ENCODE measurements at regions not wholly inside any gene's neighbourhood (a gene's known extent, or its start where the extent isn't known, plus 50 kb on each side); places are given as distances from the start of the nearest gene placed in this dataset.

DNA sequence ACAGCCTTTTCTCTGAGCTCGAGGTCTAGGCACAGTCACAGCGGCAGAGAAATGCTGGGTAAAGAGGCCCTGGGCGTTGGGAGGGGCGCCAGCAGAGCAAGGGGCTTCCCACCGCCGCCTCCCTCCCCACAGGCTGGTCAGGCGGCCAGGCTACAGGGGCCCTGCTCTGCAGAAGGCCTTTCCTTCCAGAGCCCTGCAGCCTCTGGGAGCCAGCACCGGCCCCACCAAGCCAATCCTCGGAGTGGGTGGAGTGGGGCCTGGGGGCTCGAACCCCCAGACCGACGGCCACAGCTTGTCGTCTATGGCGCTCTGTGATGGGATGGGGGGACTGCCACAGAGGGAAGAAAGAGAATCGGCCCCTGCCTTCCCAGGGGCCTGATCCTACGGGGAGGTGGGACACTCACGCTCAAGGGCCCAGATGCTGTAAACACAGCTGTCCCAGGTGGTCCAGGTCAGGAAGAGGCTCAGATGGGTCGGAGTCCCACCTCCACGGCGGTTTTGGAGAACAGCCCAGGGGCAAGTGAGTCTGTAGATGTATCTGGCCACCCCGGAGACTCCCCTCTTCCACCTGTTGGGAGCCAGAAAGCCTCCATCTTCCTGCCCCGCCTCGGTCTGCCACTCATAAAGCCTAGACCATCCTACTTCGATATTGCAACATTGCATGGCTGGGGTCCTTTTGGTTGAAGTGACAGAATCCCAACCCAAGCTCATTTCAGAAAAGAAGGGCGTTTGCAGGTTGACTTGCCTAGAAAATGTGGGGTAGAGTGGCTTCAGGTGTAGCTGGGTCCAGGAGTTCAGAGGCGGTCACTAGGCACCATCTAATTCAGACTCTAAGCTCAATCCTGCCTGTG, 95.6 kb downstream of the SIK1 start:
- intact Hi-C loops (cut with DNase I; ENCODE audit: low total_unique reads): no loop called here
- Histone ChIP-seq H3K36me3 (no peaks in the 10 kb centered on the region), H3K27me3 (no peaks in the 10 kb centered on the region), H3K27ac (no peak overlapping the region), H3K4me1 (no peaks in the 10 kb centered on the region), H3K9me3 (no peaks in the 10 kb centered on the region), H3K4me3 (no peak overlapping the region)
- TF ChIP-seq, protein P1, sequence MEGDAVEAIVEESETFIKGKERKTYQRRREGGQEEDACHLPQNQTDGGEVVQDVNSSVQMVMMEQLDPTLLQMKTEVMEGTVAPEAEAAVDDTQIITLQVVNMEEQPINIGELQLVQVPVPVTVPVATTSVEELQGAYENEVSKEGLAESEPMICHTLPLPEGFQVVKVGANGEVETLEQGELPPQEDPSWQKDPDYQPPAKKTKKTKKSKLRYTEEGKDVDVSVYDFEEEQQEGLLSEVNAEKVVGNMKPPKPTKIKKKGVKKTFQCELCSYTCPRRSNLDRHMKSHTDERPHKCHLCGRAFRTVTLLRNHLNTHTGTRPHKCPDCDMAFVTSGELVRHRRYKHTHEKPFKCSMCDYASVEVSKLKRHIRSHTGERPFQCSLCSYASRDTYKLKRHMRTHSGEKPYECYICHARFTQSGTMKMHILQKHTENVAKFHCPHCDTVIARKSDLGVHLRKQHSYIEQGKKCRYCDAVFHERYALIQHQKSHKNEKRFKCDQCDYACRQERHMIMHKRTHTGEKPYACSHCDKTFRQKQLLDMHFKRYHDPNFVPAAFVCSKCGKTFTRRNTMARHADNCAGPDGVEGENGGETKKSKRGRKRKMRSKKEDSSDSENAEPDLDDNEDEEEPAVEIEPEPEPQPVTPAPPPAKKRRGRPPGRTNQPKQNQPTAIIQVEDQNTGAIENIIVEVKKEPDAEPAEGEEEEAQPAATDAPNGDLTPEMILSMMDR (IDR thresholded peaks at IDR 0.05): no peak
- TF ChIP-seq POLR2A (IDR thresholded peaks at IDR 0.05): no peak
- no peak for DNase-seq

DNA sequence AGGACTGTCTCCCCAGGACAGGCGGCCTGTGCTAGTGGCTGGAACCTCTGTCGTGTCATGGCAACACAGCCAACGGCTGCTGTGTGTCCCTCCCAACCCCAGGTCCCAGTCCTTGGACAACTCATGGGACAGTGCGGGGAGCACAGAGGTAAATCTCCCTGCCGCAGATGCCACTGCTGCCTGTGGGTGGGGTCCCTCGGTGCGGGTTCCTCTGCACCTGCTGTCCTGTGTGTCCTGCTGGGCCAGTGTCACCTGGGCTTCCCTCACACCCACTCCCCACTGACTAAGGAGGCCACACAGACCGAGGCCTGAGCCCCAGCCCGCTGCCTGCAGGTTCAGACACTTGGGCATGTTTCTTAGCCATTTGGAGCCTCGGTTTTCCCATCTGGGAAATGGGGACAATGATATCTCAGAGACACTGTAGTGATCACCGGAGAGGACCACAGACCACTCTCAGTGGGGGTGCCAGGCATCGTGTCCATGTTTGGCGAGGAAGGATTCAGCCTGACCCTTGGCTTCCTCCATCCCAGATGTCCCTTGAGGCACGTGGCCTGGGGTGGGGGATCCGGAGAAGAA, 96.5 kb downstream of the SIK1 start:
- intact Hi-C loops (cut with DNase I; ENCODE audit: low total_unique reads): no loop called here
- no peak for DNase-seq
- H3K27ac ChIP-seq: no peak overlapping the region

DNA sequence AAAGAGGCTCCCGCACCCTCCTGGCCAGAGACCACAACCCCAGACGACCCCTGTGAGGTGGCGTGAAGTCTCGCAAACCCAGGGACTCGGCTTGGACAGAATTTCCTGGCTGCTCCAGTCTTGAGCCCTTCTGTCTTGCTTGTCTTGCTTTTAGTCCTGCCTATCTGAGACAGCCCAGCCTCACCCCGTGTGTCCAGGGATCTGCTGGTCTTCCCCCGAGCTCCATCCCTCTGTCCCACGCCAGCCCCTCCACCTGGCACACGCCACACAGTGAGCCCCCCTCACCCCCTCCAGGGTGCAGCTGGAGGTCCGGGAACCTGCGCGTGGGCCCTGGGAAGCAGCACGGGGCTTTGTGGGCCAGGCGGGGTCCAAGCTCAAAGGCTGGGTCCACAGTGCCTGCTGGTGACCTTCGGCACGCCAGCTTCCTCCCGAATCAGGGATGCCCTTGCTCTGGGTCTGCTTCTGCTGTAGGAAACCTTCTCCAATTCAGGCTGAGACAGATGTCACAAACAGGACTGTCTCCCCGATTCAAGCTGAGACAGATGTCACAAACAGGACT, 97.1 kb downstream of the SIK1 start:
- H3K4me3 ChIP-seq: no peak overlapping the region
- no peaks in the 10 kb centered on the region for H3K27me3 ChIP-seq
- H3K4me1 ChIP-seq: no peaks in the 10 kb centered on the region
- H3K36me3 ChIP-seq: no peaks in the 10 kb centered on the region
- intact Hi-C loops (cut with DNase I; ENCODE audit: low total_unique reads): no loop called here
- H3K27ac ChIP-seq: no peak overlapping the region
- TF ChIP-seq, protein P1 (IDR thresholded peaks at IDR 0.05): no peak
- TF ChIP-seq POLR2A (IDR thresholded peaks at IDR 0.05): no peak
- no peaks in the 10 kb centered on the region for H3K9me3 ChIP-seq
- DNase-seq: no peak

More for the DNA sequence above, 96.5 kb downstream of the SIK1 start:
- TF ChIP-seq, protein P1 (IDR thresholded peaks at IDR 0.05): no peak
- no peak for TF ChIP-seq POLR2A (IDR thresholded peaks at IDR 0.05)
- Histone ChIP-seq H3K9me3 (no peaks in the 10 kb centered on the region), H3K36me3 (no peaks in the 10 kb centered on the region), H3K4me1 (no peaks in the 10 kb centered on the region), H3K27me3 (no peaks in the 10 kb centered on the region), H3K4me3 (no peak overlapping the region)

DNA sequence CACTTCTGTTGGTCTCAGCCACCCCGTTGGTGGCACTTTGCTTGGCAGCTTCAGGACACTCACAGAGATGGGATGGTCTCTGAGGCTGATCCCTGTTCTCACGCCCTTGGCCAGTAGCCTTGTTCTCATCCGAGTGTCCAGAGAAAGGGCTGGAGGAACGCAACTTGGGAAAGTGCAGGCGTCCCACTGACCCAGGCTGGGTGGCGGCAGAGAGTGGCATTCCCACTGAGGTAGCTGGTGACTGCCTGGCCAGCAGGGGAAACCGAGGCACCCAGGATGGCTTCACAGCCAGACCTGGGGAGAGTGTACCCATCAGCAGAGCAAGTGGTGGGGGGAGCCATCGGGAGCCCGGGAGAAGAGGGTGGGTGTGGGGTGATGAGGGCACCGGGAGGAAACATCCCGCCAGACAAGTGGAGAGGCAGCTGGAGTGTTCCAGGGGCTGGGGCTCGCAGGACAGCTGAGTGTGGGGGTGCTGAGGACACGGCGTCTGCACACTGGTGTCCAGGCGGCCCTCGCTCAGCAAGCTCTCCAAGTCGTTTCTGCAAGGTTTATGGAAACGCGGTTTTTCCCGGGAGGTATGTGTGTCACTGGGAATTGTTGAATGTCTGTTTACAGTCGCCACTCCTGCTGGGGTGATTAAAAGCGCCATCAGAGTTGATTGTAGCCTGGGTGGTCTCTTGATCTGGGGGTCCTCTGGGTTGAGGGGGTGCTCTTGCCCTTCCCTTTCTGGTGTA, 97.8 kb downstream of the SIK1 start:
- H3K36me3 ChIP-seq: no peaks in the 10 kb centered on the region
- H3K27me3 ChIP-seq: no peaks in the 10 kb centered on the region
- no peak for DNase-seq
- intact Hi-C loops (cut with DNase I; ENCODE audit: low total_unique reads): no loop called here
- TF ChIP-seq, protein P1 (IDR thresholded peaks at IDR 0.05): no peak
- TF ChIP-seq POLR2A (IDR thresholded peaks at IDR 0.05): no peak
- no peaks in the 10 kb centered on the region for H3K9me3 ChIP-seq
- no peaks in the 10 kb centered on the region for H3K4me1 ChIP-seq
- no peak overlapping the region for H3K27ac ChIP-seq
- H3K4me3 ChIP-seq: no peak overlapping the region

All from uterus (tissue), 3 donors.